Lung (tissue), 11 donors: ENCODE measurements at regions not wholly inside any gene's neighbourhood (a gene's known extent, or its start where the extent isn't known, plus 50 kb on each side); places are given as distances from the start of the nearest gene placed in this dataset.

Source experiments
- ATAC-seq: fragments of 200-7000 bp; cut with Tn5 transposase; one replicate; pipeline ENCODE4 v1.9.1; 2020; ENCODE audit warnings: moderate number of reproducible peaks; ENCODE audit not compliant: insufficient read depth, low FRiP score
- DNase-seq, 3 donors: peaks; one replicate each; pipeline ENCODE4 v3.0.0-alpha.2; 2013 to 2017
- H3K27ac ChIP-seq, 2 donors: one replicate each; pipeline ENCODE4 v1.5.1; 2013; ENCODE audit warnings: mild to moderate bottlenecking in 2 of 2, moderate library complexity in 2 of 2, control low read depth in 1 of 2, inconsistent platforms in 1 of 2, low read depth in 1 of 2, low read length in 1 of 2
- H3K27me3 ChIP-seq, 3 donors: one replicate each; pipeline ENCODE4 v1.5.1; 2013; ENCODE audit warnings: low read length in 2 of 3; ENCODE audit not compliant: control insufficient read depth in 3 of 3, insufficient read depth in 3 of 3
- H3K36me3 ChIP-seq, 4 donors: one replicate each; pipeline ENCODE4 v1.5.1; 2013; ENCODE audit warnings: low read length in 4 of 4, mild to moderate bottlenecking in 1 of 4, moderate library complexity in 1 of 4; ENCODE audit not compliant: control insufficient read depth in 4 of 4, insufficient read depth in 4 of 4
- H3K4me1 ChIP-seq, 5 donors: one replicate each; pipeline ENCODE4 v1.5.1; 2013; ENCODE audit warnings: low read length in 5 of 5, mild to moderate bottlenecking in 2 of 5, moderate library complexity in 1 of 5; ENCODE audit not compliant: control insufficient read depth in 5 of 5, insufficient read depth in 5 of 5
- H3K4me3 ChIP-seq: one replicate; pipeline ENCODE4 v1.5.1; 2013; ENCODE audit warnings: mild to moderate bottlenecking, control low read depth, moderate library complexity
- H3K9ac ChIP-seq, 2 donors: one replicate each; pipeline ENCODE4 v1.5.1; 2013; ENCODE audit warnings: low read length in 2 of 2, control low read depth in 1 of 2; ENCODE audit not compliant: insufficient read depth in 1 of 2
- H3K9me3 ChIP-seq, 4 donors: one replicate each; pipeline ENCODE4 v1.5.1; 2013; ENCODE audit warnings: low read length in 3 of 4, mild to moderate bottlenecking in 1 of 4, moderate library complexity in 1 of 4; ENCODE audit not compliant: control insufficient read depth in 4 of 4, insufficient read depth in 3 of 4
- CTCF ChIP-seq: IDR thresholded peaks from 2 replicates; pipeline ENCODE4 v1.5.1; 2012; ENCODE audit warnings: mild to moderate bottlenecking; ENCODE audit errors: control extremely low read depth, extremely low read depth
- WGBS, 2 donors: extraction: QIAGEN DNeasy Blood & Tissue Kit; methylation state at CpG; one replicate each; pipeline ENCODE4 v1.1.7; 2013; 5-methylcytosine and 5-hydroxymethylcytosine counted together
- donor health status: control.
- donor health status: control.
- donor health status: Bipolar disorder and iron deficiency.
- donor health status: healthy.
- donor health status: DM: yes; HTN: yes; CAD: no.

GRCh38 chr7:25812086-25812850, 339.7 kb upstream of the NFE2L3 start:
- H3K9me3 ChIP-seq: no peaks in the 10 kb centered on the region
- no peaks in the 10 kb centered on the region for H3K27me3 ChIP-seq
- WGBS, 2 donors: 89 to 90% methylated on average over 9 of the region's 9 CpGs
- TF ChIP-seq CTCF: no peak
- H3K27ac ChIP-seq: no peak overlapping the region
- ATAC-seq (no peak), DNase-seq (no peak)
- H3K4me1 ChIP-seq: peaks cover 0 to 7% (median 0%) of the 10 kb centered on the region in 5 donors
- no peaks in the 10 kb centered on the region for H3K36me3 ChIP-seq
- no peak overlapping the region for H3K9ac ChIP-seq
- H3K4me3 ChIP-seq: no peak overlapping the region

- DNase-seq: no peak
- 91 to 94% methylated on average over 6 of the region's 6 CpGs for whole genome bisulfite sequencing, 2 donors
- H3K9ac ChIP-seq: no peak overlapping the region
- TF ChIP-seq CTCF: no peak
- ATAC-seq: no peak
- H3K27ac ChIP-seq: no peak overlapping the region
- no peaks in the 10 kb centered on the region for H3K36me3 ChIP-seq
- H3K27me3 ChIP-seq: no peaks in the 10 kb centered on the region
- H3K9me3 ChIP-seq: no peaks in the 10 kb centered on the region
- no peak overlapping the region for H3K4me3 ChIP-seq
- H3K4me1 ChIP-seq: no peaks in the 10 kb centered on the region
Measured at GRCh38 chr7:25813381-25813780, 338.6 kb upstream of the NFE2L3 start.

GRCh38 chr7:25815711-25816110, 336.3 kb upstream of the NFE2L3 start:
- WGBS, 2 donors: 80 to 84% methylated on average over 2 of the region's 2 CpGs
- H3K9ac ChIP-seq: no peak overlapping the region
- no peaks in the 10 kb centered on the region for H3K36me3 ChIP-seq
- H3K27me3 ChIP-seq: no peaks in the 10 kb centered on the region
- H3K4me3 ChIP-seq: no peak overlapping the region
- no peak for DNase-seq
- H3K27ac ChIP-seq: no peak overlapping the region
- no peaks in the 10 kb centered on the region for H3K9me3 ChIP-seq
- ATAC-seq: no peak
- H3K4me1 ChIP-seq: no peaks in the 10 kb centered on the region
- TF ChIP-seq CTCF: no peak
